IMR-90 (cell line): ENCODE measurements at regions not wholly inside any gene's neighbourhood (a gene's known extent, or its start where the extent isn't known, plus 50 kb on each side); places are given as distances from the start of the nearest gene placed in this dataset.
A peak's percentile ranks its signal among the peaks of the same experiment; 100 is the strongest.

Experiments used
- ATAC-seq: fragments of 200-7000 bp; cut with Tn5 transposase; 2 replicates; pipeline ENCODE4 v1.9.1; 2020; ENCODE audit warnings: low read depth, mild to moderate bottlenecking, moderate library complexity
- BruUV-seq: library from RNA; stranded (reverse); fragments of 400-500 nt; replicated peaks from 2 replicates; lab custom pipeline; 2021; lab: Mats Ljungman, UMichigan
- CTCF ChIA-PET: fragments of 300-600 bp; formaldehyde crosslinking; extraction: SDS; loops from one replicate; lab custom pipeline; 2021; ENCODE audit warnings: antibody characterized with exemption; lab: Yijun Ruan, JAX
- POLR2A ChIA-PET: fragments of 300-600 bp; sonication (Branson Sonifier 250); formaldehyde crosslinking; loops from one replicate; lab custom pipeline; 2022; ENCODE audit warnings: antibody characterized with exemption; ENCODE audit not compliant: unreplicated experiment; lab: Charles Lee
- DNase-seq: peaks from one replicate; pipeline ENCODE4 v3.0.0; 2013
- H2AFZ ChIP-seq: replicated peaks from 2 replicates; pipeline ENCODE3; 2013; ENCODE audit warnings: low read length, mild to moderate bottlenecking; ENCODE audit not compliant: poor library complexity
- H2AK5ac ChIP-seq: 2 replicates; pipeline ENCODE4 v1.6.1; 2013; ENCODE audit warnings: low read depth, low read length, inconsistent platforms
- H2AK9ac ChIP-seq: replicated peaks from 2 replicates; pipeline ENCODE3; 2013; ENCODE audit warnings: mild to moderate bottlenecking, low read depth, low read length, moderate library complexity; ENCODE audit not compliant: poor library complexity
- H2BK120ac ChIP-seq: 2 replicates; pipeline ENCODE4 v1.6.1; 2013; ENCODE audit warnings: low read depth, low read length, inconsistent platforms
- H2BK15ac ChIP-seq: 3 replicates; pipeline ENCODE4 v1.6.1; 2013; ENCODE audit warnings: low read depth, low read length, inconsistent platforms
- H2BK20ac ChIP-seq: 2 replicates; pipeline ENCODE4 v1.6.1; 2013; ENCODE audit warnings: low read depth, mild to moderate bottlenecking, inconsistent platforms, low read length, moderate library complexity
- H2BK5ac ChIP-seq: 2 replicates; pipeline ENCODE4 v1.6.1; 2013; ENCODE audit warnings: mild to moderate bottlenecking, low read depth, low read length, inconsistent platforms; ENCODE audit not compliant: poor library complexity, severe bottlenecking
- H3K14ac ChIP-seq: replicated peaks from 2 replicates; pipeline ENCODE4 v1.6.1; 2013; ENCODE audit warnings: low read depth, low read length, inconsistent platforms
- H3K18ac ChIP-seq: 2 replicates; pipeline ENCODE4 v1.6.1; 2013; ENCODE audit warnings: low read depth, low read length, control low read depth
- H3K23ac ChIP-seq: 2 replicates; pipeline ENCODE4 v1.6.1; 2013; ENCODE audit warnings: low read depth, low read length, inconsistent platforms
- H3K27ac ChIP-seq: 2 replicates; pipeline ENCODE4 v1.5.1; 2013; ENCODE audit warnings: mild to moderate bottlenecking, control low read depth, low read length; ENCODE audit not compliant: insufficient read depth
- H3K27me3 ChIP-seq: 2 replicates; pipeline ENCODE4 v1.6.1; 2013; ENCODE audit warnings: low read length; ENCODE audit not compliant: control insufficient read depth, insufficient read depth
- H3K36me3 ChIP-seq: 2 replicates; pipeline ENCODE4 v1.6.1; 2013; ENCODE audit warnings: low read length, mixed read lengths; ENCODE audit not compliant: control insufficient read depth, insufficient read depth
- H3K4ac ChIP-seq: 2 replicates; pipeline ENCODE4 v1.6.1; 2013; ENCODE audit warnings: low read depth, low read length, inconsistent platforms
- H3K4me1 ChIP-seq: 2 replicates; pipeline ENCODE4 v1.6.1; 2013; ENCODE audit warnings: low read length, mixed read lengths; ENCODE audit not compliant: control insufficient read depth, insufficient read depth
- H3K4me2 ChIP-seq: 2 replicates; pipeline ENCODE4 v1.6.1; 2013; ENCODE audit warnings: low read depth, mild to moderate bottlenecking, control low read depth, low read length, moderate library complexity
- H3K4me3 ChIP-seq: 2 replicates; pipeline ENCODE4 v1.5.1; 2013; ENCODE audit warnings: low read depth, mild to moderate bottlenecking, control low read depth, low read length, moderate library complexity; ENCODE audit not compliant: insufficient read depth
- H3K56ac ChIP-seq: 2 replicates; pipeline ENCODE4 v1.6.1; 2013; ENCODE audit warnings: low read length, inconsistent platforms; ENCODE audit not compliant: insufficient read depth; ENCODE audit errors: extremely low read depth
- H3K79me1 ChIP-seq, 2 experiments: 2 replicates each; pipeline ENCODE4 v1.6.1; 2013; ENCODE audit warnings: low read length in 2 of 2, inconsistent platforms in 1 of 2, low read depth in 1 of 2
- H3K9ac ChIP-seq: 2 replicates; pipeline ENCODE4 v1.6.1; 2013; ENCODE audit warnings: low read depth, low read length, control low read depth
- H3K9me1 ChIP-seq: 2 replicates; pipeline ENCODE4 v1.6.1; 2013; ENCODE audit warnings: low read length, inconsistent platforms; ENCODE audit not compliant: insufficient read depth
- H3K9me3 ChIP-seq: 2 replicates; pipeline ENCODE4 v1.6.1; 2013; ENCODE audit warnings: low read length; ENCODE audit not compliant: control insufficient read depth, insufficient read depth
- H4K20me1 ChIP-seq: 2 replicates; pipeline ENCODE4 v1.6.1; 2013; ENCODE audit warnings: low read length, inconsistent platforms; ENCODE audit not compliant: insufficient read depth
- H4K5ac ChIP-seq: 2 replicates; pipeline ENCODE4 v1.6.1; 2013; ENCODE audit warnings: mild to moderate bottlenecking, low read depth, low read length, control low read depth
- H4K8ac ChIP-seq, 2 experiments: 2 replicates each; pipeline ENCODE4 v1.6.1; 2013; ENCODE audit warnings: low read depth in 2 of 2, low read length in 2 of 2, control low read depth in 1 of 2, inconsistent platforms in 1 of 2
- H4K91ac ChIP-seq: 2 replicates; pipeline ENCODE4 v1.6.1; 2013; ENCODE audit warnings: low read depth, low read length, inconsistent platforms; ENCODE audit not compliant: insufficient read depth
- BHLHE40 ChIP-seq: fragments of 150-350 bp; IDR thresholded peaks from 2 replicates; pipeline ENCODE4 v1.6.1; 2016; ENCODE audit warnings: mild to moderate bottlenecking, low read depth, low read length
- CHD1 ChIP-seq: IDR thresholded peaks from 2 replicates; pipeline ENCODE4 v1.6.1; 2012; ENCODE audit warnings: low read depth, low read length, improper control_type of control experiment
- ELK1 ChIP-seq: fragments of 150-350 bp; IDR thresholded peaks from 2 replicates; pipeline ENCODE4 v1.6.1; 2016; ENCODE audit warnings: low read depth, mild to moderate bottlenecking, low read length, moderate library complexity, borderline replicate concordance
- MAFK ChIP-seq: IDR thresholded peaks from 2 replicates; pipeline ENCODE4 v1.6.1; 2012; ENCODE audit warnings: low read depth, low read length, improper control_type of control experiment
- MXI1 ChIP-seq: IDR thresholded peaks from 2 replicates; pipeline ENCODE4 v1.6.1; 2012; ENCODE audit warnings: low read depth, mild to moderate bottlenecking, low read length, moderate library complexity, borderline replicate concordance
- RCOR1 ChIP-seq: IDR thresholded peaks from 2 replicates; pipeline ENCODE4 v1.6.1; 2012; ENCODE audit warnings: mild to moderate bottlenecking, low read length, improper control_type of control experiment; ENCODE audit not compliant: insufficient replicate concordance
- RFX5 ChIP-seq: IDR thresholded peaks from 2 replicates; pipeline ENCODE4 v1.8.0; 2012; ENCODE audit warnings: low read depth, mild to moderate bottlenecking, low read length, moderate library complexity
- SMC3 ChIP-seq: fragments of 150-350 bp; IDR thresholded peaks from 2 replicates; pipeline ENCODE4 v1.6.1; 2016; ENCODE audit warnings: low read depth, mild to moderate bottlenecking, antibody characterized with exemption, low read length, moderate library complexity
- WGBS, 2 experiments: methylation state at CpG; one replicate each; pipeline versions ENCODE4 v1.1.5 to v1.1.7; 2013; ENCODE audit warnings: missing lambda C conversion rate in 2 of 2; ENCODE audit not compliant: insufficient read length in 1 of 2; ENCODE audit errors: extremely low coverage in 2 of 2; 5-methylcytosine and 5-hydroxymethylcytosine counted together
- dilution Hi-C: fragments of 300-500 bp; cut with HindIII; formaldehyde crosslinking; loops from one replicate; pipeline ENCODE4 v1.14.3; 2018; ENCODE audit warnings: low sequenced_read_pairs; ENCODE audit not compliant: unreplicated experiment
- in situ Hi-C: fragments of 300-500 bp; cut with MboI; formaldehyde crosslinking; loops from 3 replicates; pipeline ENCODE4 v1.14.3; 2019; ENCODE audit warnings: low sequenced_read_pairs, inconsistent platforms, mixed read lengths
- intact Hi-C: fragments of 100-400 bp; cut with micrococcal nuclease; formaldehyde crosslinking; loops from 2 replicates; pipeline ENCODE4 v1.10.0; 2022
- TF ChIP-seq, protein P1 (sequence below): fragments of 150-350 bp; IDR thresholded peaks from 2 replicates; pipeline ENCODE4 v1.6.1; 2017; ENCODE audit warnings: mild to moderate bottlenecking, antibody characterized with exemption, low read length, low read depth
- TF ChIP-seq, protein P2 (sequence below): conservative IDR thresholded peaks from 2 replicates; pipeline ENCODE4 v1.5.1; 2012; ENCODE audit warnings: mild to moderate bottlenecking, low read depth, low read length, improper control_type of control experiment

- H4K5ac ChIP-seq, result no peak overlapping the region; the same call in 1 of the 2 replicates
- no peaks in the 10 kb centered on the region for H3K27me3 ChIP-seq
- H3K14ac ChIP-seq, result no peak overlapping the region
- no peak overlapping the region for H2BK15ac ChIP-seq
- no peak overlapping the region for H4K91ac ChIP-seq
- no TSS peak for BruUV-seq
- in situ Hi-C loops (no loop called here), dilution Hi-C loops (no loop called here), intact Hi-C loops (no loop called here)
- no peak overlapping the region; the same call in 1 of the 2 replicates for H2BK20ac ChIP-seq
- H3K56ac ChIP-seq, result no peak overlapping the region
- no peaks in the 10 kb centered on the region for H3K9me3 ChIP-seq
- no peak overlapping the region for H3K27ac ChIP-seq
- no peak overlapping the region for H2AFZ ChIP-seq
- H3K18ac ChIP-seq, result peak overlapping the region; percentile 7; the same call in 1 of the 2 replicates
- peak overlapping the region; percentile 45; the same call in 1 of the 2 replicates for H3K4me2 ChIP-seq
- CTCF ChIA-PET, result no interaction called here
- H3K79me1 ChIP-seq, result no peaks in the 10 kb centered on the region
- H3K4me3 ChIP-seq, result no peak overlapping the region
- no peaks in the 10 kb centered on the region for H3K36me3 ChIP-seq
- H2AK9ac ChIP-seq, result no peak overlapping the region
- peak overlapping the region; percentile 30; the same call in 1 of the 2 replicates for H2BK120ac ChIP-seq
- no peak overlapping the region for H3K9ac ChIP-seq
- TF ChIP-seq BHLHE40 (no peak), MAFK (no peak), ELK1 (no peak), CHD1 (no peak), RFX5 (no peak), RCOR1 (no peak), SMC3 (no peak), MXI1 (no peak)
- TF ChIP-seq, protein P1, sequence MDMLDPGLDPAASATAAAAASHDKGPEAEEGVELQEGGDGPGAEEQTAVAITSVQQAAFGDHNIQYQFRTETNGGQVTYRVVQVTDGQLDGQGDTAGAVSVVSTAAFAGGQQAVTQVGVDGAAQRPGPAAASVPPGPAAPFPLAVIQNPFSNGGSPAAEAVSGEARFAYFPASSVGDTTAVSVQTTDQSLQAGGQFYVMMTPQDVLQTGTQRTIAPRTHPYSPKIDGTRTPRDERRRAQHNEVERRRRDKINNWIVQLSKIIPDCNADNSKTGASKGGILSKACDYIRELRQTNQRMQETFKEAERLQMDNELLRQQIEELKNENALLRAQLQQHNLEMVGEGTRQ, result no peak
- TF ChIP-seq, protein P2, sequence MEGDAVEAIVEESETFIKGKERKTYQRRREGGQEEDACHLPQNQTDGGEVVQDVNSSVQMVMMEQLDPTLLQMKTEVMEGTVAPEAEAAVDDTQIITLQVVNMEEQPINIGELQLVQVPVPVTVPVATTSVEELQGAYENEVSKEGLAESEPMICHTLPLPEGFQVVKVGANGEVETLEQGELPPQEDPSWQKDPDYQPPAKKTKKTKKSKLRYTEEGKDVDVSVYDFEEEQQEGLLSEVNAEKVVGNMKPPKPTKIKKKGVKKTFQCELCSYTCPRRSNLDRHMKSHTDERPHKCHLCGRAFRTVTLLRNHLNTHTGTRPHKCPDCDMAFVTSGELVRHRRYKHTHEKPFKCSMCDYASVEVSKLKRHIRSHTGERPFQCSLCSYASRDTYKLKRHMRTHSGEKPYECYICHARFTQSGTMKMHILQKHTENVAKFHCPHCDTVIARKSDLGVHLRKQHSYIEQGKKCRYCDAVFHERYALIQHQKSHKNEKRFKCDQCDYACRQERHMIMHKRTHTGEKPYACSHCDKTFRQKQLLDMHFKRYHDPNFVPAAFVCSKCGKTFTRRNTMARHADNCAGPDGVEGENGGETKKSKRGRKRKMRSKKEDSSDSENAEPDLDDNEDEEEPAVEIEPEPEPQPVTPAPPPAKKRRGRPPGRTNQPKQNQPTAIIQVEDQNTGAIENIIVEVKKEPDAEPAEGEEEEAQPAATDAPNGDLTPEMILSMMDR, result no peak
- H2AK5ac ChIP-seq, result no peak overlapping the region
- 0 out of 4 replicates have a peak overlapping the region, but pooled peaks of 1 of the 2 experiments have one; percentile 23 for H4K8ac ChIP-seq
- H4K20me1 ChIP-seq, result no peaks in the 10 kb centered on the region
- 80% methylated on average over 1 of the region's 6 CpGs; no CpG with 5 or more reads in 1 of the 2 experiments for WGBS, 2 experiments
- DNase-seq, result no peak
- ATAC-seq, result peak; percentile 32; the same call in 1 of the 2 replicates
- no peak overlapping the region for H3K23ac ChIP-seq
- peaks cover 2% of the 10 kb centered on the region; the same call in 1 of the 2 replicates for H3K4me1 ChIP-seq
- POLR2A ChIA-PET, result no interaction called here
- no peak overlapping the region for H3K4ac ChIP-seq
- no peaks in the 10 kb centered on the region for H3K9me1 ChIP-seq
- no peak overlapping the region for H2BK5ac ChIP-seq
Measured at GRCh38 chr12:90233168-90234100, 524.8 kb upstream of the ATP2B1 start.
